ENCODE measurements at regions not wholly inside any gene's neighbourhood (a gene's known extent, or its start where the extent isn't known, plus 50 kb on each side); places are given as distances from the start of the nearest gene placed in this dataset.
A peak's percentile ranks its signal among the peaks of the same experiment; 100 is the strongest.

GRCh38 chr17:77594416-77595209, 363.9 kb upstream of the TNRC6C start:
- no peak for DNase-seq (ENCODE audit: low spot score)

GRCh38 chr17:77596491-77597417, 361.7 kb upstream of the TNRC6C start:
- peak; percentile 41 for DNase-seq (ENCODE audit: low spot score)

- no peak for DNase-seq (ENCODE audit: low spot score)
Measured at GRCh38 chr17:77597418-77598240, 360.9 kb upstream of the TNRC6C start.

GRCh38 chr17:77598241-77598620, 360.3 kb upstream of the TNRC6C start:
- DNase-seq (ENCODE audit: low spot score): no peak

- no peak for DNase-seq (ENCODE audit: low spot score)
Measured at GRCh38 chr17:77599699-77600098, 358.8 kb upstream of the TNRC6C start.

GRCh38 chr17:77600346-77600745, 358.2 kb upstream of the TNRC6C start:
- no peak for DNase-seq (ENCODE audit: low spot score)

- no peak for DNase-seq (ENCODE audit: low spot score)
Measured at GRCh38 chr17:77601054-77601979, 357.2 kb upstream of the TNRC6C start.

- no peak for DNase-seq (ENCODE audit: low spot score)
Measured at GRCh38 chr17:77602062-77602746, 356.3 kb upstream of the TNRC6C start.

- no peak for DNase-seq (ENCODE audit: low spot score)
Measured at GRCh38 chr17:77602883-77603640, 355.4 kb upstream of the TNRC6C start.

- DNase-seq (ENCODE audit: low spot score): peak; percentile 61
Measured at GRCh38 chr17:77604301-77604972, 354.1 kb upstream of the TNRC6C start.

GRCh38 chr17:77604973-77605313, 353.6 kb upstream of the TNRC6C start:
- DNase-seq (ENCODE audit: low spot score): no peak

- no peak for DNase-seq (ENCODE audit: low spot score)
Measured at GRCh38 chr17:77606146-77606864, 352.2 kb upstream of the TNRC6C start.

- DNase-seq (ENCODE audit: low spot score): no peak
Measured at GRCh38 chr17:77606865-77607210, 351.7 kb upstream of the TNRC6C start.

GRCh38 chr17:77607606-77608005, 350.9 kb upstream of the TNRC6C start:
- no peak for DNase-seq (ENCODE audit: low spot score)

- no peak for DNase-seq (ENCODE audit: low spot score)
Measured at GRCh38 chr17:77608431-77608830, 350.1 kb upstream of the TNRC6C start.

- no peak for DNase-seq (ENCODE audit: low spot score)
Measured at GRCh38 chr17:77609553-77610517, 348.7 kb upstream of the TNRC6C start.

GRCh38 chr17:77610518-77610893, 348.0 kb upstream of the TNRC6C start:
- DNase-seq (ENCODE audit: low spot score): no peak

All from SK-N-DZ (cell line).